ENCODE measurements at regions not wholly inside any gene's neighbourhood (a gene's known extent, or its start where the extent isn't known, plus 50 kb on each side); places are given as distances from the start of the nearest gene placed in this dataset.

DNA sequence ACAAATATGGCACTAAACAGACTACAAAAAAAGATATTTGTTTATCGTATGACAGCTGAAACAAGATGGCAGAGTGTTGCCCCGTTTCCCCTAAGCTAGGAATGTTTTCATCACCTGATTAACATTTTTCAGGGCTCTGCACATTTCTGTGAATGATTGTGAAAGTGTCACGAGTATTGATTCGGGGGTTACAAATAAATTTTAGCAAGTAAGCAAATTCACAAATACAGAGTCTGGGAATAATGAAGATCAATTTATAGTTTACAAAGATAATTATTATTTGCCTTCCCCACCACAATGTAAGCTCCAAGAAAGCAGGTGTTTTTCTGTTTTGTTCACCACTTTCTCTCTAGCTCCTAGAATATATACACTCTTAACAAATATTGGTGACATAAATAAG is 361.2 kb upstream of the ERCC4 start:
- Histone ChIP-seq H3K36me3 (no peaks in the 10 kb centered on the region), H3K27ac (no peak overlapping the region), H3K27me3 (peaks cover 0 to 11% (median 5%) of the 10 kb centered on the region in 3 donors), H3K4me1 (no peaks in the 10 kb centered on the region), H3K4me3 (no peak overlapping the region), H3K9me3 (no peaks in the 10 kb centered on the region)
- 74 to 83% methylated on average over 4 of the region's 4 CpGs for WGBS, 2 donors
- no peak for TF ChIP-seq EP300 (IDR thresholded peaks at IDR 0.05)
- TF ChIP-seq, protein P1, sequence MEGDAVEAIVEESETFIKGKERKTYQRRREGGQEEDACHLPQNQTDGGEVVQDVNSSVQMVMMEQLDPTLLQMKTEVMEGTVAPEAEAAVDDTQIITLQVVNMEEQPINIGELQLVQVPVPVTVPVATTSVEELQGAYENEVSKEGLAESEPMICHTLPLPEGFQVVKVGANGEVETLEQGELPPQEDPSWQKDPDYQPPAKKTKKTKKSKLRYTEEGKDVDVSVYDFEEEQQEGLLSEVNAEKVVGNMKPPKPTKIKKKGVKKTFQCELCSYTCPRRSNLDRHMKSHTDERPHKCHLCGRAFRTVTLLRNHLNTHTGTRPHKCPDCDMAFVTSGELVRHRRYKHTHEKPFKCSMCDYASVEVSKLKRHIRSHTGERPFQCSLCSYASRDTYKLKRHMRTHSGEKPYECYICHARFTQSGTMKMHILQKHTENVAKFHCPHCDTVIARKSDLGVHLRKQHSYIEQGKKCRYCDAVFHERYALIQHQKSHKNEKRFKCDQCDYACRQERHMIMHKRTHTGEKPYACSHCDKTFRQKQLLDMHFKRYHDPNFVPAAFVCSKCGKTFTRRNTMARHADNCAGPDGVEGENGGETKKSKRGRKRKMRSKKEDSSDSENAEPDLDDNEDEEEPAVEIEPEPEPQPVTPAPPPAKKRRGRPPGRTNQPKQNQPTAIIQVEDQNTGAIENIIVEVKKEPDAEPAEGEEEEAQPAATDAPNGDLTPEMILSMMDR (IDR thresholded peaks at IDR 0.05): no peak
- TF ChIP-seq POLR2AphosphoS5 (IDR thresholded peaks at IDR 0.05): no peak
- no peak for TF ChIP-seq POLR2A (IDR thresholded peaks at IDR 0.05)
- DNase-seq: no peak
- intact Hi-C loops (cut with DNase I): no loop called here

DNA sequence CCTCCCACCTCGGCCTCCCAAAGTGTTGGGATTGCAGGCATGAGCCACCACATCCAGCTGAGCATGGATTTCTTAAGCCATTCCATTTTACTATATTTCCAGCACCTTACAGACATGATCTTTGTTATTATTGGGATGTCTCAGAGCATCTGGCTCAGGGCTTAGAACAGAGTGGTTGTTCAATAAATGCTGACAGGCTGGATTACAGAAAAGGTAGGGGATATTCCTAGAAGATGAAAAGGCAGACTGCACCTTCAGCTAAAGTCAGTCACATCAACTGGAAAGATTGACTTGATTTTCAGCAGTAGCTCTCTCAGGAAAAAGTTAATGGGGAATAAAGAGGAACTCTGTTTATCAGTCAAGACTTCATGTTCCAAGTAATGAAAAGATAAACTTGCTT is 360.3 kb upstream of the ERCC4 start:
- no peak overlapping the region for H3K27ac ChIP-seq
- H3K36me3 ChIP-seq: no peaks in the 10 kb centered on the region
- DNase-seq: no peak
- TF ChIP-seq, protein P1 (IDR thresholded peaks at IDR 0.05): no peak
- no peak for TF ChIP-seq POLR2A (IDR thresholded peaks at IDR 0.05)
- no peak for TF ChIP-seq EP300 (IDR thresholded peaks at IDR 0.05)
- TF ChIP-seq POLR2AphosphoS5 (IDR thresholded peaks at IDR 0.05): no peak
- peaks cover 0 to 11% (median 3%) of the 10 kb centered on the region in 3 donors for H3K27me3 ChIP-seq
- no peaks in the 10 kb centered on the region for H3K4me1 ChIP-seq
- intact Hi-C loops (cut with DNase I): no loop called here
- WGBS, 2 donors: 37 to 67% methylated on average over 1 of the region's 1 CpG
- H3K9me3 ChIP-seq: peaks cover 0 to 2% (median 0%) of the 10 kb centered on the region in 4 donors
- no peak overlapping the region for H3K4me3 ChIP-seq

DNA sequence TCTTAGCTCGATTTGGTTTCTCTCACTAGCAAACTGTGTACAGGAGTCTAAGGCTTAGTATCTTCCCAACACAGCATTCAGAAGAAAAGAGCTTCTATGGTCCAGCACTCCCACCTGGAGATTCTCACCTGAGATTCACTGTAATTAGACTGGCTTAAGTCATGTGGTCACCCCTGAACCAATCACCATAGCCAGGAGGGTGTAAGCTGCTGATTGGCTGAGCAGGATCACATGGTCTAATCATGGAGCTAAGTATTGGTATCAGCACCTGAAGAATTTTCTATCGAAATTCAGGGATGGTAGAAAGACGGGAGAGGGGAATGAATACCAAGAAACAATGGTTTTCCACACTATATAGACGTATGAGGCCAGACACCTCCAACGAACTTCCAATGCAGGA is 359.8 kb upstream of the ERCC4 start:
- no peak overlapping the region for H3K4me3 ChIP-seq
- peaks cover 0 to 11% (median 0%) of the 10 kb centered on the region in 3 donors for H3K27me3 ChIP-seq
- H3K27ac ChIP-seq: no peak overlapping the region
- intact Hi-C loops (cut with DNase I): no loop called here
- H3K4me1 ChIP-seq: no peaks in the 10 kb centered on the region
- H3K36me3 ChIP-seq: no peaks in the 10 kb centered on the region
- no peak for TF ChIP-seq POLR2A (IDR thresholded peaks at IDR 0.05)
- TF ChIP-seq, protein P1 (IDR thresholded peaks at IDR 0.05): no peak
- TF ChIP-seq EP300 (IDR thresholded peaks at IDR 0.05): no peak
- TF ChIP-seq POLR2AphosphoS5 (IDR thresholded peaks at IDR 0.05): no peak
- no peak for DNase-seq
- peaks cover 0 to 3% (median 0%) of the 10 kb centered on the region in 4 donors for H3K9me3 ChIP-seq
- whole genome bisulfite sequencing, 2 donors: 80 to 84% methylated on average over 5 of the region's 5 CpGs

DNA sequence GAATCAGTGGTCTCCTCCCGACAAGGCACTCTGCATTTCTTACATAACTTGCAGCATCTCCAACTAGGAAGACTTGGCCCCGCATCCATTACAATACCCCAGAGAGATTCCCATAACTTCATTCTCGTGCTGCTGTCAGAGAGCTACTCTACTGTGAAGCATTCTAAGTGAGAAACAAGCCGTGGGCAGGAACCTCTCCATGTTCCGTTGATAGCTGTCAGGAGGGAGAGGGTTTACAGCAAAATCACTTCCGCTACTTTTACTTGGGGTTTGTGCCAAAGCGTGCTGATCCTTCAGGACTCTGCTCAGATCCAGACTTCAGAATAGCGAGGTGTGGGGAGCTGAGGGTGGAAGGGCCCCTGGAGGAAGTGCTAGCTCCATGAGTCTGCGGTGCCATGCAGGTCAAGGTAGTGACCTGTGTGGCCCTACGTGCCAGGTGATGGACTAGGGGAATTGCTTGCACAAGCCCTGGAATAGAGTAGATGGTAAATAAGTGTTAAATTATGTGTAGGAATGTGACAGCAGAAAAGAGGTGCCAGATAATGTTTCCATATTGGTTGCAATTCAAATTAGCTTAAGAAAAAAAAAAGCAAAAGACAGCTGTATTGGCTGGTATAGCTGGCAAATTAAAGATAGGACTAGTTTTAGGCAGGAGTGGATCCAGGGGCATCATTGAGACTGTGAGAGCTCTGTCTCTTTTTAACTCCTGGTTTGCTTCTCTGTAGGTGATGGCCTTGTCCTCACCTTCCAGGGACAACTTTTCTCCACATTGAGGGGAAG is 358.5 kb upstream of the ERCC4 start:
- Histone ChIP-seq H3K27me3 (peaks cover 0 to under 1% (median 0%) of the 10 kb centered on the region in 3 donors), H3K27ac (no peak overlapping the region), H3K4me3 (no peak overlapping the region), H3K36me3 (no peaks in the 10 kb centered on the region), H3K4me1 (no peaks in the 10 kb centered on the region), H3K9me3 (peaks cover 0 to 3% (median 0%) of the 10 kb centered on the region in 4 donors)
- TF ChIP-seq, protein P1 (IDR thresholded peaks at IDR 0.05): no peak
- no peak for TF ChIP-seq EP300 (IDR thresholded peaks at IDR 0.05)
- no peak for TF ChIP-seq POLR2AphosphoS5 (IDR thresholded peaks at IDR 0.05)
- TF ChIP-seq POLR2A (IDR thresholded peaks at IDR 0.05): no peak
- intact Hi-C loops (cut with DNase I): no loop called here
- DNase-seq: no peak
- 76 to 78% methylated on average over 10 of the region's 10 CpGs for WGBS, 2 donors

Data from sigmoid colon (tissue), 6 donors.